Sigmoid colon (tissue), 6 donors: ENCODE measurements at regions not wholly inside any gene's neighbourhood (a gene's known extent, or its start where the extent isn't known, plus 50 kb on each side); places are given as distances from the start of the nearest gene placed in this dataset.

Experiments used
- DNase-seq: peaks from one replicate; pipeline ENCODE4 v3.0.0-alpha.2; 2019
- H3K27ac ChIP-seq, 4 donors: fragments of 200-600 bp; sonication (generic); one replicate each; pipeline ENCODE4 v1.5.1; 2016 to 2019; ENCODE audit warnings: mild to moderate bottlenecking in 1 of 4
- H3K27me3 ChIP-seq, 3 donors: fragments of 200-600 bp; sonication (generic); one replicate each; pipeline ENCODE4 v1.5.1; 2019; ENCODE audit warnings: mild to moderate bottlenecking in 1 of 3
- H3K36me3 ChIP-seq, 4 donors: fragments of 200-600 bp; sonication (generic); one replicate each; pipeline ENCODE4 v1.5.1; 2016 to 2019
- H3K4me1 ChIP-seq, 4 donors: fragments of 200-600 bp; sonication (generic); one replicate each; pipeline ENCODE4 v1.5.1; 2017 to 2019
- H3K4me3 ChIP-seq, 4 donors: fragments of 200-600 bp; sonication (generic); one replicate each; pipeline ENCODE4 v1.5.1; 2017 to 2019; ENCODE audit warnings: mild to moderate bottlenecking in 2 of 4, moderate library complexity in 1 of 4
- H3K9me3 ChIP-seq, 4 donors: fragments of 200-600 bp in 3 of 4; sonication (generic) in 3 of 4; one replicate each; pipeline versions ENCODE4 v1.5.1 to v1.6.1; 2013 to 2019
- EP300 ChIP-seq, 4 donors: sonication (generic); formaldehyde crosslinking; IDR thresholded peaks; one replicate each; pipeline ENCODE4 v1.6.1; 2017; ENCODE audit warnings: antibody characterized with exemption in 4 of 4
- POLR2A ChIP-seq, 2 donors: fragments of 450-650 bp; IDR thresholded peaks; one replicate each; pipeline ENCODE4 v1.6.1; 2016; ENCODE audit warnings: antibody characterized with exemption in 2 of 2, mild to moderate bottlenecking in 2 of 2, moderate library complexity in 2 of 2
- POLR2AphosphoS5 ChIP-seq, 4 donors: sonication (generic); formaldehyde crosslinking; IDR thresholded peaks; one replicate each; pipeline ENCODE4 v1.6.1; 2017; ENCODE audit warnings: antibody characterized with exemption in 4 of 4
- WGBS, 2 donors: extraction: QIAGEN DNeasy Blood & Tissue Kit; methylation state at CpG; one replicate each; pipeline ENCODE4 v1.1.7; 2013; 5-methylcytosine and 5-hydroxymethylcytosine counted together
- intact Hi-C: fragments of 100-400 bp; cut with DNase I; formaldehyde crosslinking; loops from one replicate; pipeline ENCODE4 v1.15.1; 2023
- TF ChIP-seq, protein P1 (sequence below), 4 experiments: fragments of 450-650 bp in 3 of 4; fragments of 200-600 bp in 1 of 4; IDR thresholded peaks; one replicate each; pipeline ENCODE4 v1.5.1; 2016 to 2019; ENCODE audit warnings: antibody characterized with exemption in 4 of 4, mild to moderate bottlenecking in 3 of 4, moderate library complexity in 2 of 4
- donor health status: healthy with polysubstance abuse.
- donor health status: healthy.

DNA sequence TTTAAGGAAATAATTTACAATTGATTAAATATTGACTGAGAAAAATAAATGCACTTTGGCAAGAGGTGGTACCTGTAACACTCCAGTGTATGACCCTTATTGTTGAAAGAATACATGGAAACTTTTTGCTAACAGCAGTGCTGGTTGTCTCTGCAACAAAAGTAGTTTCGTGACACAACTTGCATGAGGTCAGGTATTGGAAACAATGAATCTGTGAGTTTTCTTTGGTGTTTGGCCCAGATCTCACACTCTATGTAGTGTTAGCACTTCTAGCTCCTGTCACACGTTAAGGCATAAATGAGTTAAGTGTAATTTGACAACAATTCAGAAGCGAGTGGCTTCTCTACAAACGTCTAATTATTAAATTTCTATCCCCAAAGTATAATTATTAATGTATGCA is 137.7 kb upstream of the MDFIC start:
- no peak for DNase-seq
- intact Hi-C loops: no loop called here
- Histone ChIP-seq H3K4me1 (no peaks in the 10 kb centered on the region), H3K27me3 (no peaks in the 10 kb centered on the region), H3K9me3 (no peaks in the 10 kb centered on the region), H3K4me3 (no peak overlapping the region), H3K27ac (no peak overlapping the region), H3K36me3 (no peaks in the 10 kb centered on the region)
- TF ChIP-seq POLR2A (IDR thresholded peaks at IDR 0.05) (no peak), EP300 (IDR thresholded peaks at IDR 0.05) (no peak), POLR2AphosphoS5 (IDR thresholded peaks at IDR 0.05) (no peak)
- TF ChIP-seq, protein P1, sequence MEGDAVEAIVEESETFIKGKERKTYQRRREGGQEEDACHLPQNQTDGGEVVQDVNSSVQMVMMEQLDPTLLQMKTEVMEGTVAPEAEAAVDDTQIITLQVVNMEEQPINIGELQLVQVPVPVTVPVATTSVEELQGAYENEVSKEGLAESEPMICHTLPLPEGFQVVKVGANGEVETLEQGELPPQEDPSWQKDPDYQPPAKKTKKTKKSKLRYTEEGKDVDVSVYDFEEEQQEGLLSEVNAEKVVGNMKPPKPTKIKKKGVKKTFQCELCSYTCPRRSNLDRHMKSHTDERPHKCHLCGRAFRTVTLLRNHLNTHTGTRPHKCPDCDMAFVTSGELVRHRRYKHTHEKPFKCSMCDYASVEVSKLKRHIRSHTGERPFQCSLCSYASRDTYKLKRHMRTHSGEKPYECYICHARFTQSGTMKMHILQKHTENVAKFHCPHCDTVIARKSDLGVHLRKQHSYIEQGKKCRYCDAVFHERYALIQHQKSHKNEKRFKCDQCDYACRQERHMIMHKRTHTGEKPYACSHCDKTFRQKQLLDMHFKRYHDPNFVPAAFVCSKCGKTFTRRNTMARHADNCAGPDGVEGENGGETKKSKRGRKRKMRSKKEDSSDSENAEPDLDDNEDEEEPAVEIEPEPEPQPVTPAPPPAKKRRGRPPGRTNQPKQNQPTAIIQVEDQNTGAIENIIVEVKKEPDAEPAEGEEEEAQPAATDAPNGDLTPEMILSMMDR (IDR thresholded peaks at IDR 0.05): no peak
- 82 to 84% methylated on average over 4 of the region's 4 CpGs for WGBS, 2 donors

DNA sequence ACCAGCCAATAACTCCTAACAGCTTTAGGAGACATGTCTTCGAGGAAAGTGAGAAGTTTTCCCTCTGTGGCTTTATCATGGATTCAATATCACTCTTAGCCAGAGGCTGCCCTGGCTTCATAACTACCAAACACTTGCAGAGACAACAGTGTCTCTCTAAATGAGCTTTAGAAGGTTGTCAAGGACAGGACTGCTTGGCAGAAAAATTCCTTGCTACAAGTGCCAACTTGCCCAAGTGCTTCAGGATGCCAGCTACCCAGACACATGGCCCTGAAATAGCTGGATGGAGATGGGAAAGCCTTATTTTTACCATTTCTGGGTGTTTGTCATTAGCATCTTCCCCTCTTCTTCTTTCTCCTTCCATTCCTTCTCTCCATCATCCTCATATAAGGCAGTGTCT is 137.1 kb upstream of the MDFIC start:
- H3K4me3 ChIP-seq: no peak overlapping the region
- no peak overlapping the region for H3K27ac ChIP-seq
- no peak for DNase-seq
- intact Hi-C loops: no loop called here
- no peaks in the 10 kb centered on the region for H3K4me1 ChIP-seq
- no peaks in the 10 kb centered on the region for H3K9me3 ChIP-seq
- WGBS, 2 donors: 85 to 86% methylated on average over 1 of the region's 1 CpG
- H3K27me3 ChIP-seq: no peaks in the 10 kb centered on the region
- no peak for TF ChIP-seq EP300 (IDR thresholded peaks at IDR 0.05)
- no peak for TF ChIP-seq POLR2AphosphoS5 (IDR thresholded peaks at IDR 0.05)
- TF ChIP-seq, protein P1 (IDR thresholded peaks at IDR 0.05): no peak
- no peak for TF ChIP-seq POLR2A (IDR thresholded peaks at IDR 0.05)
- H3K36me3 ChIP-seq: no peaks in the 10 kb centered on the region

DNA sequence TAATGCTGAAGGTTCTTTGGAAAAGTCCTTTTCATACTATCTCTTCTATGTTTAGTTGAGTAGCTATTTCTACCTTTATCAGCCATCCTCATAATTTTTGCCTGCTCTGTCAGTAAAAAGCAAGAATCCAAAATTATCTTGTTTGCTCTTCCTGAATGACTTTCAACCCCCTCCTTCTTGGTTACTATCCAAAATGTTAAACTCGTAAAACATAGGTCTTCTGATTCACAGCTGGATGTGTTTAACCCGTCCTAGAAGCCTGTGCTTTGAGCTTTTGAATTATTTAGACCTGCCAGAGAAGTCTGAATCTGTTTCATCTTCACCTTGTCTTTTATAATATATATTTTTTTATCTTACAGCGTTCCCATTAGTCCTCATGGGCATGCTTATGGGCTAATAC is 136.4 kb upstream of the MDFIC start:
- H3K27me3 ChIP-seq: no peaks in the 10 kb centered on the region
- WGBS, 2 donors: 50 to 52% methylated on average over 3 of the region's 3 CpGs
- intact Hi-C loops: no loop called here
- no peaks in the 10 kb centered on the region for H3K36me3 ChIP-seq
- TF ChIP-seq POLR2A (IDR thresholded peaks at IDR 0.05) (no peak), POLR2AphosphoS5 (IDR thresholded peaks at IDR 0.05) (no peak), EP300 (IDR thresholded peaks at IDR 0.05) (no peak)
- TF ChIP-seq, protein P1 (IDR thresholded peaks at IDR 0.05): no peak
- DNase-seq: no peak
- H3K9me3 ChIP-seq: no peaks in the 10 kb centered on the region
- no peak overlapping the region for H3K27ac ChIP-seq
- no peak overlapping the region for H3K4me3 ChIP-seq
- peaks cover 0 to 2% (median 0%) of the 10 kb centered on the region in 4 donors for H3K4me1 ChIP-seq

DNA sequence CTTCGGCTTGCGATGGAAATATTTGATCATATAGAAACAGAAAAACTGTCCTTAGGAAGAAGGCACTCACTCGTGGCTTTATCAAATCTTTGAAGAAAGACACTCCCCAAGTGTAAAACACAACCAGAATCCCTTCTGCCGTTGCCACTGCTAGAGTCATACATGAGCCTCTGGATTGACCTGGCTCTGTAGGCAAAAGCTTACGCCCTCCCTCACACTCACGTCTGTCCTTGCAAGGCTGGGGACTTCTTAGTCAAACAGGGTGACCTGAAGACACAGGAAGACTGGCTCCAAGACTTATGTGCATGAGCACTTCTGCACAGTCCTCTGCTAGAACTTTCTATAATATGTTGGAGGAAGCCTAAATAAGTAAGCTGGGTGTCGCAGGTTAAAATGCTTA is 135.4 kb upstream of the MDFIC start:
- H3K27me3 ChIP-seq: no peaks in the 10 kb centered on the region
- H3K4me3 ChIP-seq: no peak overlapping the region
- no peaks in the 10 kb centered on the region for H3K36me3 ChIP-seq
- H3K4me1 ChIP-seq: peaks cover 0 to 6% (median 0%) of the 10 kb centered on the region in 4 donors
- TF ChIP-seq POLR2A (IDR thresholded peaks at IDR 0.05) (no peak), EP300 (IDR thresholded peaks at IDR 0.05) (no peak), POLR2AphosphoS5 (IDR thresholded peaks at IDR 0.05) (no peak)
- TF ChIP-seq, protein P1 (IDR thresholded peaks at IDR 0.05): no peak
- intact Hi-C loops: no loop called here
- no peak for DNase-seq
- H3K27ac ChIP-seq: no peak overlapping the region
- 82 to 84% methylated on average over 7 of the region's 7 CpGs for WGBS, 2 donors
- no peaks in the 10 kb centered on the region for H3K9me3 ChIP-seq

DNA sequence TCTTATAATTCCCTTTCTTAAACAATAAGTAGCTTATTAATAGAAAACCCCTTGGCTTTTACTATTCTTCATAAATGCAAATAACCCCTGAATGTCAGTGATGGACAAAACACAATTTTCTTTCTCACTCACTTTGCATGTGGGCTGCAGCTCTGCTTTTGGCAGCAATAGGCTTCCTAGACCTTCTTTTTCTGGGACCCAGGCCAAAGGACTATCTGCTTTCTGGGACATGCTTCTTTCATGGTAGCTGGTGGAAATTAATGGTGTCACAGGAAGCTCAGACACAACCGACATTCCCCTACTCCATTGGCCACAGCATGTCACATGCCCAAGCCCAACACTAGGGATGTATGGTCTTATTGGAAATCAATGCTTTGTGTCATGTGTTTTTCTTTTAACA is 134.3 kb upstream of the MDFIC start:
- Histone ChIP-seq H3K9me3 (no peaks in the 10 kb centered on the region), H3K27me3 (no peaks in the 10 kb centered on the region), H3K27ac (no peak overlapping the region), H3K4me3 (no peak overlapping the region), H3K36me3 (no peaks in the 10 kb centered on the region), H3K4me1 (peaks cover 0 to 12% (median 0%) of the 10 kb centered on the region in 4 donors)
- DNase-seq: no peak
- WGBS, 2 donors: 91 to 97% methylated on average over 1 of the region's 1 CpG
- intact Hi-C loops: no loop called here
- TF ChIP-seq POLR2A (IDR thresholded peaks at IDR 0.05): no peak
- no peak for TF ChIP-seq EP300 (IDR thresholded peaks at IDR 0.05)
- TF ChIP-seq, protein P1 (IDR thresholded peaks at IDR 0.05): no peak
- TF ChIP-seq POLR2AphosphoS5 (IDR thresholded peaks at IDR 0.05): no peak
